ENCODE measurements at regions not wholly inside any gene's neighbourhood (a gene's known extent, or its start where the extent isn't known, plus 50 kb on each side); places are given as distances from the start of the nearest gene placed in this dataset.

DNA sequence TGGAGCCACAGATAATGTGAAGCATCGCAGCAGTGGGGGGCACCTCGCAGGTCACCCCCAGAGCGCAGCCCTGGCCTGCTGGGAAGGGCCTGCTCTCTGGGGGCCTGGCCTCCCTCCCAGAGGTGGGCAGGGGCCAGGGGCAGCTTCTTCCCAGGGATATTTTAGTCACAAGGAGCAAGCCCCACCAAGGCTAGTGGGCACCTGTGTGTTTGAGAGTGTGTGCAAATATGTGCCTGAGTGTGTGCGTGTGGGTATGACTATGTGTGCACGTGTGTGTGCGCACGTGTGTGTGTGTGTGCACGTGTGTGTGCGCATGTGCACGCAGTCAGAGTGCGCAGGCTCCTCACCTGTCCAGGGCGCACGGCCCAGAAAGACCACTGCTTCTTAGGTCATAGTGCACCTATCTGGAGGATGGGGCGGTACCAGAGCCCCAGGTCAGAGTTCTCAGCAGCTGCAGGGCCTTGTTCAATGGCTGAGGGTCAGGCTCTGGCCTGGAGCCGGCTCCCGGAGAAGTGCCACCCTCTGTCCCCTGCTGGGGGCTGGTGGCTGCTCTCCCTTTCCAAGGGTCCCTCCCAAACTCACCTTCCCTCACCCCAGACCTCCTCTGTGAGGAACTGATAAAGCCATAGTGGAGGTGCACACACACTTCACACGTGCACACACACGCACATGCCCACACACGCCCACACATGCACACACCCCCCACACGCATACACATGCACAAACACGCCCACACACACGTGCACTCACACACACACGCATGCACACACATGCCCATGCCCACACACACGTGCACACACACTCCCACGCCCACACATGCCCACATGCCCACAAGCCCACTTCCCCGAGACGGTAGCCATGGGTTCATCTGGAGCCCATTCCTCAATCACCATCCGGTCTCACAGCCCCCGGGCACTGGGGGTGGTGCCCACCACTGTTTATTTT lies 128.5 kb downstream of the KIF26A start:
- no peaks in the 10 kb centered on the region for H3K27me3 ChIP-seq (ENCODE audit: control insufficient read depth, insufficient read depth, low read length)
- Mint-ChIP-seq H3K27me3 (ENCODE audit: low read depth in 2 of 2) (peaks cover 0 to 8% of the 10 kb centered on the region in 2 donors), H3K4me1 (no peaks in the 10 kb centered on the region), H3K27ac (no peak overlapping the region), H3K4me3 (no peak overlapping the region), H3K36me3 (no peaks in the 10 kb centered on the region), H3K9me3 (no peaks in the 10 kb centered on the region)
- H3K36me3 ChIP-seq (ENCODE audit: control insufficient read depth, insufficient read depth, low read length) = no peaks in the 10 kb centered on the region
- 85% methylated on average over 29 of the region's 29 CpGs for WGBS (ENCODE audit: insufficient coverage)
- intact Hi-C loops (cut with micrococcal nuclease) = no loop called here
- H3K4me3 ChIP-seq (ENCODE audit: low read length) = no peak overlapping the region
- no peaks in the 10 kb centered on the region for H3K4me1 ChIP-seq (ENCODE audit: control insufficient read depth, insufficient read depth, low read length)
- H3K9me3 ChIP-seq (ENCODE audit: control insufficient read depth, insufficient read depth, low read length) = no peaks in the 10 kb centered on the region
- TF ChIP-seq, protein P1, sequence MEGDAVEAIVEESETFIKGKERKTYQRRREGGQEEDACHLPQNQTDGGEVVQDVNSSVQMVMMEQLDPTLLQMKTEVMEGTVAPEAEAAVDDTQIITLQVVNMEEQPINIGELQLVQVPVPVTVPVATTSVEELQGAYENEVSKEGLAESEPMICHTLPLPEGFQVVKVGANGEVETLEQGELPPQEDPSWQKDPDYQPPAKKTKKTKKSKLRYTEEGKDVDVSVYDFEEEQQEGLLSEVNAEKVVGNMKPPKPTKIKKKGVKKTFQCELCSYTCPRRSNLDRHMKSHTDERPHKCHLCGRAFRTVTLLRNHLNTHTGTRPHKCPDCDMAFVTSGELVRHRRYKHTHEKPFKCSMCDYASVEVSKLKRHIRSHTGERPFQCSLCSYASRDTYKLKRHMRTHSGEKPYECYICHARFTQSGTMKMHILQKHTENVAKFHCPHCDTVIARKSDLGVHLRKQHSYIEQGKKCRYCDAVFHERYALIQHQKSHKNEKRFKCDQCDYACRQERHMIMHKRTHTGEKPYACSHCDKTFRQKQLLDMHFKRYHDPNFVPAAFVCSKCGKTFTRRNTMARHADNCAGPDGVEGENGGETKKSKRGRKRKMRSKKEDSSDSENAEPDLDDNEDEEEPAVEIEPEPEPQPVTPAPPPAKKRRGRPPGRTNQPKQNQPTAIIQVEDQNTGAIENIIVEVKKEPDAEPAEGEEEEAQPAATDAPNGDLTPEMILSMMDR (IDR thresholded peaks at IDR 0.05) = no peak
- H3K27ac ChIP-seq (ENCODE audit: low read length) = no peak overlapping the region
- ATAC-seq (no peak), DNase-seq (no peak)

DNA sequence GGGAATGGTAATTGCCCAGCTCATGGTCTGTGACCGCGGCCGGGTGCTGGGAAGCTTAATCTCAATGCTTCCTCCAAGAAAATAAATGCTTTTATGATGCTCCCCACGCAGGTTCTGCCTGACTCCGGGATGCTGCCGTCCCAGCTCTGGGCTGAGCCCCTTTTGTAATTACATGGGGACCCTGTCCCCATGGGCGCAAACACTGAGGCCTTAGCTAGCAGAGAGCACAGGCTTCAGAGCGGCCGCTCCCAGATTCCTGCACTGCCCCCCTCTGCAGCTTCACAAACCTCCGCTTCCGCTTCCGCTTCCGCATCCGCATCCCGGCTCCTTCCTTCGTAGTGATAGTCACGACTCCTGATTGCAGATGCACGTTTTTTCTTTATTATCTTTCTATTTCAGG lies 129.5 kb downstream of the KIF26A start:
- no peaks in the 10 kb centered on the region for H3K36me3 Mint-ChIP-seq
- ATAC-seq = no peak
- 36% methylated on average over 18 of the region's 18 CpGs for WGBS (ENCODE audit: insufficient coverage)
- Histone ChIP-seq H3K4me3 (ENCODE audit: low read length) (no peak overlapping the region), H3K27ac (ENCODE audit: low read length) (no peak overlapping the region), H3K27me3 (ENCODE audit: control insufficient read depth, insufficient read depth, low read length) (no peaks in the 10 kb centered on the region), H3K4me1 (ENCODE audit: control insufficient read depth, insufficient read depth, low read length) (no peaks in the 10 kb centered on the region), H3K9me3 (ENCODE audit: control insufficient read depth, insufficient read depth, low read length) (no peaks in the 10 kb centered on the region), H3K36me3 (ENCODE audit: control insufficient read depth, insufficient read depth, low read length) (no peaks in the 10 kb centered on the region)
- H3K9me3 Mint-ChIP-seq = no peaks in the 10 kb centered on the region
- H3K27ac Mint-ChIP-seq = no peak overlapping the region
- H3K4me1 Mint-ChIP-seq = no peaks in the 10 kb centered on the region
- peaks cover 0 to 6% of the 10 kb centered on the region in 2 donors for H3K27me3 Mint-ChIP-seq (ENCODE audit: low read depth in 2 of 2)
- TF ChIP-seq, protein P1 (IDR thresholded peaks at IDR 0.05) = no peak
- intact Hi-C loops (cut with micrococcal nuclease) = no loop called here
- peak overlapping the region; percentile 64 for H3K4me3 Mint-ChIP-seq
- no peak for DNase-seq

DNA sequence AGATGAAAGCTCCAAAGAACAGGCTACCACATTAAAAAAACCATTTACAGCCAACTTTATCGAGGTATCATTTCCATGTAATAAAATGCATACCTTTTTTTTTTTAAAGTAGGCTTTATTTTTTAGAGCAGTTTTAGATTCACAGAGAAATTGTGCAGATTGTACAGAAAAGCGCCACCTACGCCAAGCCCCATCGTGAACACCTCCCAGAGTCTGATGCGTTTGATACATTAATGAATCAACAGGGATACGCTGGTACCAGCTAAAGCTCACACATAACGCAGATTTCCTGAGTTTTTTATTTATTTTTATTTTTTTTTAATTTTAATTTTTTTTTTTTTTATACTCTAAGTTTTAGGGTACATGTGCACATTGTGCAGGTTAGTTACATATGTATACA lies 129.9 kb downstream of the KIF26A start:
- Mint-ChIP-seq H3K4me1 (no peaks in the 10 kb centered on the region), H3K36me3 (no peaks in the 10 kb centered on the region), H3K4me3 (peak overlapping the region; percentile 64), H3K27me3 (ENCODE audit: low read depth in 2 of 2) (peaks cover 0 to 6% of the 10 kb centered on the region in 2 donors), H3K27ac (no peak overlapping the region), H3K9me3 (no peaks in the 10 kb centered on the region)
- WGBS (ENCODE audit: insufficient coverage) = 96% methylated on average over 5 of the region's 7 CpGs
- TF ChIP-seq, protein P1 (IDR thresholded peaks at IDR 0.05) = no peak
- DNase-seq (no peak), ATAC-seq (no peak)
- H3K36me3 ChIP-seq (ENCODE audit: control insufficient read depth, insufficient read depth, low read length) = no peaks in the 10 kb centered on the region
- no peaks in the 10 kb centered on the region for H3K4me1 ChIP-seq (ENCODE audit: control insufficient read depth, insufficient read depth, low read length)
- H3K9me3 ChIP-seq (ENCODE audit: control insufficient read depth, insufficient read depth, low read length) = no peaks in the 10 kb centered on the region
- no peak overlapping the region for H3K27ac ChIP-seq (ENCODE audit: low read length)
- no peaks in the 10 kb centered on the region for H3K27me3 ChIP-seq (ENCODE audit: control insufficient read depth, insufficient read depth, low read length)
- intact Hi-C loops (cut with micrococcal nuclease) = no loop called here
- H3K4me3 ChIP-seq (ENCODE audit: low read length) = no peak overlapping the region
